Skeletal muscle cell (primary cell): ENCODE measurements at regions not wholly inside any gene's neighbourhood (a gene's known extent, or its start where the extent isn't known, plus 50 kb on each side); places are given as distances from the start of the nearest gene placed in this dataset.
"Not testable (repeated sequence)": the region's sequence is repeated elsewhere in the genome, so short reads cannot be mapped to it uniquely, and the experiment has no call there.

Experiments
- DNase-seq: peaks from one replicate; pipeline ENCODE4 v3.0.0-alpha.2; 2010; ENCODE audit warnings: low read depth
- H3K4me3 ChIP-seq: 2 replicates; pipeline ENCODE4 v1.5.1; 2011; ENCODE audit warnings: low read depth, mild to moderate bottlenecking, control low read depth, low read length, moderate library complexity

DNA sequence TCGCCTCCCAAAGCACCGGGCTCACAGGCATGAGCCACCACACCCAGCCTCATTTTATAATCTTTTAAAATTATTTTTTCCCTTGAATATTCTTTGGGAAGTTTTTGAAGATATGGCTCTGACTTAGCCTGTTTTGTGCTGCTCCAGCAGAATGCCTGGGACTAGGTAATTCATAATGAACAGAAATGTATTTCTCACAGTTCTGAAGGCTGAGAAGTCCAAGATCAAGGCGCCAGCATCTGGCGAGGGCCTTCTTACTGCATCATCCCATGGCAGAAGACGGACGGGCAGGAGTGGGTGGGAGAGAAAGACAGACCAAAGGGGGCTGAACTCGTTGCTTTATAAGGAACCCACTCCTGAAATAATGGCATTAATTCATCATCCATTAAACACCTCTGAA, 99.0 kb upstream of the SLC25A33 start:
- H3K4me3 ChIP-seq: no peak overlapping the region
- DNase-seq: no peak

DNA sequence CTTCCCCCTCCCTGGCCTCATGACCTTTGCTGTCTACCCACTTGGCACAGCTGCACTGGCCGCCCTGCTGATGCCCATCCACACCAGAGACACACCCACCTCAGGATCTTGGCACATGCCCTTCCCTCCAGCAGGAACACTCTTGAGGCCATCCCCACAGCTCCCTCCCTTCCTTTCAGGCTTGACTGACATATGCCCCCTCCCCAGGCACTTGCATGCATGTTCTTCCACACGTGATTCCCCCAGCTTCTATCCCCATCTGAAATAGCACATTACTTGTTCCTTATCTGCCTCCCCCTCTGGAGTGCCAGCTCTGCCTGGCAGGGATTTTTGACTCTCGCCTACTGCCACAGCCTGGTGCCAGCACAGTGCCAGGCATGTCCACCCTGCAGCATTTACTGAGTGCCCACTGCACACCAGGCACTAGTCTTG, 98.5 kb upstream of the SLC25A33 start:
- H3K4me3 ChIP-seq: no peak overlapping the region

DNA sequence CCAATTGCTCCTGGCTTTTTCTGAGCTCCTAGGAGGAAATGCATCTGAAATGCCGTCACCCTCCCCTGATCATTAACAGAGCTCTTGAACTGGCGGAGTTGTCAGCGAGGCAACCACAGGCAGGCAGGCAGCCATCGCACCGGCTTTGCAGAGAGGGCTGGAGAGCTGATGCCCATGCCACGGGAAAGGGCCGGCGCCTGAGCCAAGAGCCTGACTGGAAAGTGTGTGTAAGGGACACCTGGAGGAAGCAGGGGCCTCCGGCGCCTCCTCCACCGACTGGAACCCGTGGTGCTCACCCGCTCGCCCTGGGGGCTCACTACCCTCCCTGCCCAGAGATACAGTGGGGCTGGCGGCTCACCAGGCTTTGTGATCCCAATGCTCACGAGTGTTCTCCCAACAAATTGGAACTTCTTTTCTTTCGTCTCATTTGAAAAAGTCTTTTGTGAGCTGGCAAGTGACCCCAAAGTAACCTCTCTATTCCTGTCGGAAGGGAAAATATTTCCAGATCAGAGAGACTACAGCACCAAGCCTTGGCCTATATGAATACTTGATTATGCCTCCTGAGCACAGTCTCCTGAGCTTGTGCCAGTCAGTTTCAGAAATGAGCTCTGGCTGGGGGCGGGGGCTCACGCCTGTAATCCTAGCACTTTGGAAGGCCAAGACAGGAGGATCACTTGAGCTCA, 97.7 kb upstream of the SLC25A33 start:
- H3K4me3 ChIP-seq: no peak overlapping the region
- peak; percentile 56 for DNase-seq

More for the DNA sequence above, 98.5 kb upstream of the SLC25A33 start:
- no peak for DNase-seq

DNA sequence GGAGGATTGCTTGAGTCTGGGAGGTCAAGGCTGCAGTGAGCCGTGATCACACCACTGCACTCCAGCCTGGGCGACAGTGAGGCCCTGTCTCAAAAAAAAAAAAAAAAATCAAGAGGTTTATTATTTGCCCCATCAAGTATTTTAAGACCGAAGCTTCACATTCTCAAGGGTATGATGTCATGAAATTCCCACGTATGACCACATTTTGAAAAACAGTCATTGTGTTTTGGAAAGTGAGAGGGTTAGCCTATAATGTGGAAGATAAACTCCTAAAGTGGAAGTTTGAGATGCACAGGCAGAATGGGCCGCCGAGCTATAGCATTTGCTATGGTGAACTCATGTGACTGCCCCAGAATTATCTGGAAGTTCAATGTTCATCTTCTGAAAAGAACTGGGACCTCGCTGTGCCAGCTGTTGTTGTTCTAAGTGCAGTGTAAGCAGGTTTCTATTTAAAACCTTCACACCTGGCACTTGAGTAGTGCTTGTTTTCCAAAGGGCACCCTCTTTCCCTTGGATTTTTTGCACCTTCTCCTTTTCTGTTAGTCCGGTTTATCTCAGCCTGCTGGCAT, 96.9 kb upstream of the SLC25A33 start:
- no peak for DNase-seq
- no peak overlapping the region for H3K4me3 ChIP-seq

DNA sequence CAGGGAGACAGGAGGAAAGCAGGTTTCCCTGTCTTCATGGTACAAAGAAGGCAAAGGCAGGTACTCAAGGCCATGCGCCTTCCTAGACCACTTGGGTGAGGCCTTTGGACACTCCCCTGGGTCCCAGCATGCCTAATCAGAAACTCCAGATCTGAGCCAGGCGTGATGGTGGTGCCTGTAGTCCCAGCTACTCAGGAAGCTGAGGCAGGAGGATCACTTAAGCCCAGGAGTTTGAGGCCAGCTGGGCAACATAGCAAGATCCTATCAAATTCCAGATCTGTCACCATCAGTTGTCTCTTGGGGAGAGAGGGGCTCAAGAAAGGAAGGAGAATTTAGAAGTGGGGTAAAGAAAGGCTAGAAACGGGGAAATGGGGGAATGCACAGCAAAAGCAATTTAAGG, 96.3 kb upstream of the SLC25A33 start:
- no peak for DNase-seq
- H3K4me3 ChIP-seq: no peak overlapping the region

DNA sequence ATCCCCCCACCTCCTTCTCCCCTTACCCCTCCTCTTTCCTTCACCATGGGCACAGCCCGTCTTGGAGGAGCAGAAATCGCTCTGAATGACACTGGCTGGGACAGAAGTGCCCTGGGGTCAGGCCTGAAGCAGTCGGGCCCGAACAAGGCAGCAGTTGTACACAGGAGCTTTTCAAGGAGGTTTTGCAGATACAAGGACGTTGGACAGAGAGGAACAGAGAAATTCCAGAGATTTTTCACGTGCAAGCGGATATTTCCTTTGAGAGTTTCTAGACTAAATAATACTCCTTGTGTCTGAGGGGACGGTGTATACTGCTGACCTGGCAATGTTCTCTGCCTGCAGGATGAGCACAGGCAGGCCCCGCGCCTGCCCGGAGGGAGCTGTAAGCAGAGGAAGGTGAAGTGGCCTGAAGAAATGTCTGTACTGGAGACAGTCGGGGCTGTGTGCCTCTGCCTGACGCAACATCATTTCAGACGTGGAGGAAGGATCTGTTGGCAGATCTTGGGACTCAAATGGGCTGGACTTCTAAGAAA, 95.3 kb upstream of the SLC25A33 start:
- H3K4me3 ChIP-seq: no peak overlapping the region
- DNase-seq: peak; percentile 56

DNA sequence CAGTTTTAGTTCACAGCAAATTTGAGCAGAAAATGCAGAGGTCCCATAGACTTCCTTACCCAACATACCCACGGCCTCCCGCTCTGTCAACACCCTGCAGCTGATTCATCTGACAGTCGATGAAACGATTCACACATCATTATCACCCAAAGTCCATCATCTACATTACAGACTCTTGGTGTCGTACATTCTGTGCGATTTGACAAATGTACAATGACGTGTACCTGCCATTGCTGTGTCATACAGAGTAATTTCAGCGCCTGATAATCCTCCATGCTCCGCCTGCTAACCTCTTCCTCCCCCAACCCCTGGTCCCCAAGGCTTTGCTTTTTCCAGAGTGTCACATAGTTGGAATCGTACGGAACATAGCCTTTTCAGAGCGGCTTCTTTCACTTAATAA, 94.7 kb upstream of the SLC25A33 start:
- peak; percentile 34 for DNase-seq
- H3K4me3 ChIP-seq: no peak overlapping the region

DNA sequence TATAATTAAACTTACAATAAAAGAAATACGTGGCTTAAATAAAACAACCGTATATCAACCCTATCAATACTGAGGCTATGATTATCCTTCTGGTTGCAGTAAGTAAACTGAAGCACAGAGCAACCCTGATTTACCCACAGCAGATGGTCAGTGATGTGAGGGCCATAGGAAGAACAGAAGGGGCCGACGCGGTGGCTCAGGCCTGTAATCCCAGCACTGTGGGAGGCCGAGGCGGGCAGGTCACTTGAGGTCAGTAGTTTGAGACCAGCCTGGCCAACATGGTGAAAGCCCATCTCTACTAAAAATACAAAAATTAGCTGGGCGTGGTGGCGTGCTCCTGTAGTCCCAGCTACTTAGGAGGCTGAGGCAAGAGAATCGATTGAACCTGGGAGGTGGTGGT, 94.2 kb upstream of the SLC25A33 start:
- not testable (repeated sequence) for H3K4me3 ChIP-seq, DNase-seq

DNA sequence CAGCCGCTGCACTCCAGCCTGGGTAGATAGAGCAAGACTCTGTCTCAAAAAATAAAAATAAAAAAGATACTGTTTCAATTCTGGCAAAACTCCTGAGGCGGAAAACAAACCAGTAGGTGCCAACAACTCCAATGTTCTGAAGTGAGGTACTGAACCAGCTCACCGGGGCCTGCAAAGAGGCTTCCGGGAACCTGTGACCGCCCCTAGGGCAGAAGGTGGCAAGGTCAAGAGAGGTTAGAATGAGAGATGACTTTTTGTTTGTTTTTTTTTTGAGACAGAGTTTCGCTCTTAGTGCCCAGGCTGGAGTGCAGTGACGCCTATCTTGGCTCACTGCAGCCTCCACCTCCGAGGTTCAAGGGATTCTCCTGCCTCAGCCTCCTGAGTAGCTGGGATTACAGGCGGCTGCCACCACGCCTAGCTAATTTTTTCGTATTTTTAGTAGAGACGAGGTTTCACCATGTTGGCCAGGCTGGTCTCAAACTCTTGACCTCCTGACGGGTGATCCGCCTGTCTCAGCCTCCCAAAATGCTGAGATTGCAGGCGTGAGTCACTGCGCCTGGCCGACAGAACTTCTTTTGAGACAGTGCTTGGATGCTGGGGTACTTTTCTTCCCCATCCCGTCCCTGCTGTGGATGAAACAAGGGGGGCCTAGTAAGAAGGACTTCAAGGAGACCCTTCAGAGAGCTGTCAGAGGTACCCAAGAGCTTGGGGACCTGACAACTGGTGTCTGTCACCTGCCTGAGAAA, 91.9 kb upstream of the SLC25A33 start:
- no peak overlapping the region for H3K4me3 ChIP-seq
- no peak for DNase-seq

DNA sequence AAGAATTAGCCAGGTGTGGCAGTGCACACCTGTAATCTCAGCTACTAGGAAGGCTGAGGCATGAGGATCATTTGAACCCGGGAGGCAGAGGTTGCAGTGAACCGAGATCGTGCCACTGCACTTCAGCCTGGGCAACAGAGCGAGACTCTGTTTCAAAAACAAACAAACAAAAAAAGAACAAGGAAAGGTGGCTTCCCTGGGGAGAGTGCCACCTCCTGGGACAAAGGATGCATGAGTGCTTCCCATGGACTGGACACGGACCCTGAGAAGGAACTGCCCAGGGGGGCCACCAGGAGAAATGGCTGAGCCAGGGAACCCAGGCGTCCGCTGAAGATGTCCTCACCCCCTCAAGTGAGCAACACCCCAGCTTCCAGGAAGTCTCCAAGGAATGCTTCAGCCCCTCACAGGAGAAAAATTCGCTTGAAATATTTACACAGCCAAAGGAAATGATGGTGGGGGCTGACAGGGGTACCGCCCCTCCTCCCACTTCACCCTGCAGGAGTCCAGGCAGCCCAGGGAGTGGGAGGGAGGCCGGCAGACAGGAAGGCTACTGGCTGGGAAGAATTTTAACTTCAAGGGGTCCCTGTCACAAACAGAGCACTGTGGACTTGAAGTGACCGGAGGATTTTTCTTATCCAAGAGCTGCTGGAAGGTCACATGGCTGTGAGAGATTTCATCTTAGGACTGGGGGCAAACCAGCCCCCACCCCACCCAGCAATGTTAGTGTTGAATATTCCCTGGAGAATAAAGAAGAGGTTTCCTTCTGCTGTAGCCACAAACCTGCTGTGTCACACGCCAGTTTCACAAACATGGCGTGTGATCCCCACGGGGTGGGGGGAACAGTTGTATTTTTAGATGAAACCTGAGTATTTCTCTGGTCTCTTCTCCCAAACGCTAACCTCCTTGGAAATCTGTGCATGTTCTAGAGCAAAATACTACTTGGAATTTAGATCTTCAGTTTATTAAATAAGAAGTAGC, 90.8 kb upstream of the SLC25A33 start:
- no peak overlapping the region for H3K4me3 ChIP-seq
- DNase-seq: no peak

DNA sequence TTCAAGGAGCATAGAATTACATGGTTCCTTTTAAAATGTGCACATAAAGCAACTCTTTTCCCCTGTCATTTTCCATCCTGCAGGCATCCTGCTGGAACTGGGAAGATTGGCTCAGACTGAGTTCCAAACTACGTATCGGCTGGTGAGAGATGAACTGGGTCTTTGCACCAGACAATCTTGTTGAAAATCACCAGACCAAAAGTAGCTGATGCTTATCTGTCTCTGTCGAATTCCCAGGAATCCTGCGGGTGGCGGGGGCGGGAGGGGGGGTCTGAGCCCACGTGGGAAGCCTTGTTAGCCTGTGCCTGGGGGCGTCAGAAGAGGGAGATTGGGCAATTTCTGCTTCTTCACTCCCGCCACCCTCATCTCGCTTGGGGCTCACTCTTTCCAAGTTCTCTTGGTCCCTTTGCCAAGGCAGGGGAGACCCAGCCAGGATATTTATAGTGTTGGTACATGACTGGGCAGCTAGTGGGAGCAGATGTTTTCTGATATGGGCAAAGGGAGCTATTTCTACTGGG, 90.1 kb upstream of the SLC25A33 start:
- H3K4me3 ChIP-seq: no peak overlapping the region
- DNase-seq: no peak

DNA sequence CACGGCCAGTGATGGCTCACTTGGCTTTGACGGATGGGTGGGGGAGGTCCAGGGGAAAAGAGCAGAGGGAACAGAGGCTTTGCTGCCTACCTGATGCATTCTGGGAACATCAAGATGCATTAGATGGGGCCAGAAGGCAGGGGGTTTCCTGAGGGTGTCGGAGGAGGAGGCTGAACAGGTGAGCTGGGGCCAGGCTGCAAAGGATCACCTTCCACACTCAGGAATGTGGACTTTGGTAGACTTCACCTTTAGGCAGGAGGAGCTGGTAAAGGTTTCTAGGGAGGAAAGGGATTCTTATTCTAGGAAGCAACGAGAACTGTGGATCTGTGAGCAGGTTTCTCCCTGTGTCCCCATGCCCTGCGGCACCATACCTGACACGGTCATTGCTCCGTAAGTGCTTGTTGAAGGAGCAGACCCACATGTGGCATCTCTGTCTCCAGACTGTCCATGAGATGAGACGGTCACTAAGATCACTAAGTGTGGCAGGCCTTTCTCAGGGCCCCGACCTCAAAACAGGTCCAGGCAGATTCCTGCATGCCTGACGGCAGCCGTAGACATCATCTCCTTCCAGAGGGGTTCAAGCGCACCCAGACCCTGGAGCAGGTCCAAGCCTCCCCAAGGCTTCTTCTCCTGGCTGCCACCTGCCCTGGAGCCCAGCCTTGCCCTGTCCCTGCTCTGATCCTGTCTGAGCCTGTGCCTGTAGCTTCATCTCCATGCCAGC, 89.1 kb upstream of the SLC25A33 start:
- no peak for DNase-seq

DNA sequence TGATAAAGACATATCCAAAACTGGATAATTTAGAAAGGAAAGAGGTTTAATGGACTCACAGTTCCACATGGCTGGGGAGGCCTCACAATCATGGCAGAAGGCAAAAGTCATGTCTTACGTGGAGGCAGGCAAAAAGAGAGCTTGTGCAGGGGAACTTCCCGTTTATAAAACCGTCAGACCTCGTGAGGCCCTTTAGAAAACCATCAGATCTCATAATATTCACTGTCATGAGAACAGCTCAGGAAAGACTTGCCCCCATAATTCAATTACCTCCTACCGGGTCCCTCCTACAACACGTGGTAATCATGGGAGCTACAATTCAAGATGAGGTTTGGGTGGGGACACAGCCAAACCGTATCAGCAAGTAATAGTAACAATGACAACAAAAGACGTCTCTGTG, 88.2 kb upstream of the SLC25A33 start:
- DNase-seq: no peak
- H3K4me3 ChIP-seq: no peak overlapping the region

More for the DNA sequence above, 89.1 kb upstream of the SLC25A33 start:
- H3K4me3 ChIP-seq: no peak overlapping the region

DNA sequence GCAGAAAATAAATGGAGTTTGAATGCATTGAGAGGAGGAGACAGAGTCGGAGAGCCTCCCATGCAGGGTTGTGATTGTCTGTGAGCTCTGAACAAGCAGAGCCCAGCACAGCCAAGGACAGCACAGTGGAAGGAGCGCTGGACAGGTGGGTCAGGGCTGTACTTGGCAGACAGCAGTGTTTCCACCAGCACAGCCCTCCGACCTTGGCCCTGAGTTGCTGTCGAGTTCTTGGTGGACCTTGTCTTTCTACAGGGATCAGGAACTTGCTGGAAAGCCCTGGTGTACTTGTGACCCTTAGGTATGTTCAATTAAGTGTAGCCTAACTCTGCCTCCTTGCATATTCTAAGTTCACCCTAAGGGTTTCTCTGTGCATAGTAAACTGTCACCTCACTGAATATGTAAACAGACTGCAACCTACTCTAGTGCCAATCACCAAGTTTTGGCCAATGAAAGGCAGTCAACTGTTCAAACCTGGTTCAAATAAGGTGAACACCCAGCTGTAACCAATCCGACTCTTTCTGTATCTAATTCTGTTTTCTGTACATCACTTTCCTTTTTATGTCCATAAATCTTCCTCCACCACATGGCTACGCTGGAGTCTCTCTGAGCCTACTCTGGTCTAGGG, 86.6 kb upstream of the SLC25A33 start:
- no peak overlapping the region for H3K4me3 ChIP-seq
- no peak for DNase-seq

DNA sequence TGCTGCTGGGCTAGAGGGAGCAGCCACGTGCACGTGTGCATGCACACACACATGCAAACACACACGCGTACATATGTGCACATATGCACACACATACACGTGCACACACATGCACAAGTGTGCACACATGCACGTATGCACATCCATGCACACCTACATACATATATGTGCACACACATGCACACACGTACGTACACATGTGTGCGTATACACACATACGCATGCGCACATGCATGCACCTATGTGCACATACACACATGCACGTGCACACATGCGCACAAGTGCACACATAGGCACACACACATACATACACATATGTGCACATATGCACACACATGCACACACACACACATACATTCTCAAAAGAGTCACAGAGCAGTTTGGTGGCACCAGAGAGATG, 85.9 kb upstream of the SLC25A33 start:
- H3K4me3 ChIP-seq: no peak overlapping the region
- DNase-seq: no peak

DNA sequence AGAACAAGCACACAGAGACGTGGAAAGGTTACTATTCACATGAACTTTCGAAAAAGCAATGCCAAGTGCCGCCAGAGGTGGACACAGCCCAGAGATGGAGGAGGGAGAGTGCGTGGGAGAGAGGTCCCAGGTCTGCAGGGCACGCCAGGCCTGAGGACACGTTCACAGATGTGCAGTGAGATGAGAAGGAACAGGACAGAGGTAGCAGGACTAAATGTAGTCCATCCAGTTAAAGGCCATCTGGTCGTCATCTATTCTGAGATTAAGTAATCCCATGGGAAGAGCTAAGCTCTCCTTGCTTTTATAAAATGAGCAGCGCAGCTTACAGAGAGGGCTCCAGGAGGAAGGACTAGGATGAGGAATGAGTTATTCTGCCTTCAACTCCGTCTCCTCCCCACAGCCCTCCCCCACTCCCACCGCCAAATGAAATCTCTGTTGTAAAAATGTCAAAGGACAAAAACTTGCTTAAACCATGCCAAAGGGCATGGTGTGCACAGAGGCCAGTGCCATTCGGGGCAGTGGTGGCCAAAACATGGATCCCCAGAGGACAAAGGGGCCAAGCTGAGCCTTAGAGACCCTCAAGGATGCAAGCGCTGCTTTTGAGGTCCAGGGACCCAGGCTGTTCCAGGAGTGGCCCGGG, 85.4 kb upstream of the SLC25A33 start:
- no peak overlapping the region for H3K4me3 ChIP-seq
- no peak for DNase-seq

DNA sequence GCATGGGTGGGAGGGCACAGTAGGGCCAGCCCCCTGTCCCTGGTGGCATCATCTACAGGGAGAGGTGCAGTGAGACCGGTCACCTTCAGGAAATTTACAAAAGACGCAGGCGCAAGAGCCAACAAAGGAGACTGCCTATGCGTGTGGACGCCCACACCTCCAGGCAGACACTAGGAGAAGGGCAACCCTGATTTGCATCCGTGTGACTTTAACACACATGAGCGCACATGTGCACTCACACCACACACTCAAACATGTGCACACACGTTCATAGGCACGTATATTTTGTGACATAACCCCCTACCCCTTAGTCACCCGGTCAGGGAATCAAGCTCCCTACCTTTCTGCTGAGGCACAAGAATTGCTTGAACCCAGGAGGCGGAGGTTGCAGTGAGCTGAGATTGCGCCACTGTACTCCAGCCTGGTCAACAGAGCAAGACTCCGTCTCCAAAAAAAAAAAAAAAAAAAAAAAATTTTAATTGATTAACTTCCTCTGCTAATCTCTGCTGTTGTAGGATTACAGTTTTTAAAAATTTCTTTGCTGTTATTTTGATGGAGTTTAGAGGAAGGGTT, 84.7 kb upstream of the SLC25A33 start:
- DNase-seq: no peak
- H3K4me3 ChIP-seq: no peak overlapping the region
